ENCODE measurements at regions not wholly inside any gene's neighbourhood (a gene's known extent, or its start where the extent isn't known, plus 50 kb on each side); places are given as distances from the start of the nearest gene placed in this dataset.

DNA sequence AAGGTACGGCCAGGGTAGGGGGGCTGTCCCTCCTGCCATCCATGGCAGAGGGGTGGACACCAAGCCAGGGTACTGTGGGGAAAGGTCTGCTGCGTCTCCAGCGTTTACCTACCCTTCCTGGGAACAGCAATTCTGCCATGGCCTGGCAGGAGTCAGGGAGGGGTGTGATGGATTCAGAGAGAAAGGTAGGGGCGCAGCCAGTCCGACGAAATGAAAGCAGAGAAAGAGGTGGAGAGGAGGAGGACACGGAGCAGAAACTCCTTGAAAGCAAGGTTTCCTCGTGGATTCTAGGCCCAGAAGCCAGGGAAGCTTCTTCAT is 182.9 kb downstream of the ZFP36L2 start:
- H3K36me3 ChIP-seq (ENCODE audit: insufficient read depth, low read length) = no peaks in the 10 kb centered on the region
- H3K9me2 ChIP-seq (ENCODE audit: insufficient read depth, low read length) = no peaks in the 10 kb centered on the region
- no peaks in the 10 kb centered on the region for H3K79me2 ChIP-seq (ENCODE audit: insufficient read depth, low read depth, low read length)
- no peaks in the 10 kb centered on the region for H3K9me3 ChIP-seq (ENCODE audit: low read length)
- CTCF ChIA-PET (ENCODE audit: unreplicated experiment) = no interaction called here
- DNase-seq (ENCODE audit: low spot score) = no peak
- no peak overlapping the region for H2AFZ ChIP-seq (ENCODE audit: low read length)
- TF ChIP-seq, protein P1, sequence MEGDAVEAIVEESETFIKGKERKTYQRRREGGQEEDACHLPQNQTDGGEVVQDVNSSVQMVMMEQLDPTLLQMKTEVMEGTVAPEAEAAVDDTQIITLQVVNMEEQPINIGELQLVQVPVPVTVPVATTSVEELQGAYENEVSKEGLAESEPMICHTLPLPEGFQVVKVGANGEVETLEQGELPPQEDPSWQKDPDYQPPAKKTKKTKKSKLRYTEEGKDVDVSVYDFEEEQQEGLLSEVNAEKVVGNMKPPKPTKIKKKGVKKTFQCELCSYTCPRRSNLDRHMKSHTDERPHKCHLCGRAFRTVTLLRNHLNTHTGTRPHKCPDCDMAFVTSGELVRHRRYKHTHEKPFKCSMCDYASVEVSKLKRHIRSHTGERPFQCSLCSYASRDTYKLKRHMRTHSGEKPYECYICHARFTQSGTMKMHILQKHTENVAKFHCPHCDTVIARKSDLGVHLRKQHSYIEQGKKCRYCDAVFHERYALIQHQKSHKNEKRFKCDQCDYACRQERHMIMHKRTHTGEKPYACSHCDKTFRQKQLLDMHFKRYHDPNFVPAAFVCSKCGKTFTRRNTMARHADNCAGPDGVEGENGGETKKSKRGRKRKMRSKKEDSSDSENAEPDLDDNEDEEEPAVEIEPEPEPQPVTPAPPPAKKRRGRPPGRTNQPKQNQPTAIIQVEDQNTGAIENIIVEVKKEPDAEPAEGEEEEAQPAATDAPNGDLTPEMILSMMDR (conservative IDR thresholded peaks at IDR 0.05; ENCODE audit: low read length) = no peak
- no peak for TF ChIP-seq EZH2phosphoT487 (IDR thresholded peaks at IDR 0.05; ENCODE audit: borderline replicate concordance, low read depth, low read length)
- no peak overlapping the region for H3K27ac ChIP-seq (ENCODE audit: low read depth, low read length, poor library complexity, severe bottlenecking)
- H3K4me3 ChIP-seq (ENCODE audit: low read depth, low read length, poor library complexity, severe bottlenecking) = no peak overlapping the region
- intact Hi-C loops (cut with micrococcal nuclease; ENCODE audit: unreplicated experiment) = no loop called here
- H4K20me1 ChIP-seq (ENCODE audit: insufficient read depth, low read length) = no peaks in the 10 kb centered on the region
- H3K4me1 ChIP-seq (ENCODE audit: insufficient read depth, low read length, poor library complexity, severe bottlenecking) = no peaks in the 10 kb centered on the region
- H3K4me2 ChIP-seq (ENCODE audit: low read length) = no peak overlapping the region
- POLR2A ChIA-PET = no interaction called here
- no TSS peak for BruUV-seq (replicated peaks)

DNA sequence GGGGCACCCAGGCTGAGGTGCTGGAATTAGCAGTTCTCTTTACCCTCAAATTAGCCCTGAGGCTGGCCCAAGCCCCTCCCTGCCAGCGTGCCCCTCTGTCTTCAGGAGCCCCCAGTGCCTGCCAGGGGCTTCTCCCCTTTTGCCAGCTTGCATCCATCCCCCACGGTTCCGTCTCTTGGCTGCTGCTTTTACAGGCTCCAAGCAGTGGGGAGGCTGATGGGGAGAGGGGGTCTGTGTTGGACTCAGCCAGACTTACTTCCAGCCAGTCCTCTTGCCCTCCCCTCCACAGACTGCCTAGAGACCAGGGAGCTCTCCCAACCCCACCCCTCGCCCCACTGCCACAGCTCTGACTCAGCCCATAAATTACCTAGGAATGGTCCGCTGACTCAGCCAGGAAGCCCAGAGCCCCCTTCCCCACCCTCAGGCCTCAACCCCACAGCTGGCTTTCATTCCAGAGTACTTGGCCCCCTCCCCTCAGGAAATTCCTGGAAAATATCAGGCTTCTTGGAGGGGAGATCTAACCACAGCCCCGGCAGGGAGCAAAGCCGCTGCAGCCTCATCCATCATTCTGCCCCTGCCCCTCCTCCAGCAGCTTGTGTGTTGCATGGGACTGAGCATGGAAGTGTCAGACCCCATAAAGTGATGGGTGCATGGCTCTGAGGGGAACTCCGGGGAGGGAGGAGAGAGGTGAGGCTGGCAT is 184.6 kb downstream of the ZFP36L2 start:
- Histone ChIP-seq H3K36me3 (ENCODE audit: insufficient read depth, low read length) (no peaks in the 10 kb centered on the region), H3K9me3 (ENCODE audit: low read length) (no peaks in the 10 kb centered on the region), H3K27ac (ENCODE audit: low read depth, low read length, poor library complexity, severe bottlenecking) (no peak overlapping the region), H2AFZ (ENCODE audit: low read length) (no peak overlapping the region), H3K9me2 (ENCODE audit: insufficient read depth, low read length) (no peaks in the 10 kb centered on the region), H3K79me2 (ENCODE audit: insufficient read depth, low read depth, low read length) (no peaks in the 10 kb centered on the region), H4K20me1 (ENCODE audit: insufficient read depth, low read length) (no peaks in the 10 kb centered on the region), H3K4me1 (ENCODE audit: insufficient read depth, low read length, poor library complexity, severe bottlenecking) (no peaks in the 10 kb centered on the region), H3K4me2 (ENCODE audit: low read length) (no peak overlapping the region), H3K4me3 (ENCODE audit: low read depth, low read length, poor library complexity, severe bottlenecking) (no peak overlapping the region)
- TF ChIP-seq EZH2phosphoT487 (IDR thresholded peaks at IDR 0.05; ENCODE audit: borderline replicate concordance, low read depth, low read length) = no peak
- TF ChIP-seq, protein P1 (conservative IDR thresholded peaks at IDR 0.05; ENCODE audit: low read length) = no peak
- BruUV-seq (replicated peaks) = no TSS peak
- CTCF ChIA-PET (ENCODE audit: unreplicated experiment) = interaction anchor here (0.5 kb wide), 1 partner anchor 178 kb away, joined by 6 read pairs; no protein-coding TSS in a partner anchor
- no peak for DNase-seq (ENCODE audit: low spot score)
- POLR2A ChIA-PET = no interaction called here
- intact Hi-C loops (cut with micrococcal nuclease; ENCODE audit: unreplicated experiment) = no loop called here

DNA sequence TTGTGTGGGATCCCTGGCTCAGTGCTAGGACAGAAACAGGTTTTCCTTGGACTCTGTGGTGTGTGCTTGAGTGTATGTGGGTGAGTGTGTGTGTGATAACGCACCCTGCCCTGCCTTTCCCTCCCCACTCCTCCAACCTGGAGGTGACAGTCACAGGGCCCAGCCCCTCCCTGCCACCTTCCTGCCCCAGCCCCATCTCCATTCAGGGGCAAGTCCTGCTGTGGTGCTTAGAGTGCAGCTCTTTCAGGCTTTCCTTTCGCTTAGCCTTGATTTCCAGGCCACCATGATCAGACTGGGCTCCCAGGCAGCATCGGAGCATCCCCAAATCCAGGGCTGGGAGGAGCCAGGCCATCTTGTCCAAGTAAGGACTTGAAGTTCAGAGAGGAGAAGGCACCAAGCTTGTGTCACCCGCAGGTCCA is 185.2 kb downstream of the ZFP36L2 start:
- POLR2A ChIA-PET = no interaction called here
- CTCF ChIA-PET (ENCODE audit: unreplicated experiment) = no interaction called here
- DNase-seq (ENCODE audit: low spot score) = no peak

More for the DNA sequence above, 185.2 kb downstream of the ZFP36L2 start:
- Histone ChIP-seq H3K27ac (ENCODE audit: low read depth, low read length, poor library complexity, severe bottlenecking) (no peak overlapping the region), H3K4me1 (ENCODE audit: insufficient read depth, low read length, poor library complexity, severe bottlenecking) (no peaks in the 10 kb centered on the region), H2AFZ (ENCODE audit: low read length) (no peak overlapping the region), H3K9me2 (ENCODE audit: insufficient read depth, low read length) (no peaks in the 10 kb centered on the region), H3K9me3 (ENCODE audit: low read length) (no peaks in the 10 kb centered on the region), H3K79me2 (ENCODE audit: insufficient read depth, low read depth, low read length) (no peaks in the 10 kb centered on the region), H3K4me3 (ENCODE audit: low read depth, low read length, poor library complexity, severe bottlenecking) (no peak overlapping the region), H3K36me3 (ENCODE audit: insufficient read depth, low read length) (no peaks in the 10 kb centered on the region), H4K20me1 (ENCODE audit: insufficient read depth, low read length) (no peaks in the 10 kb centered on the region), H3K4me2 (ENCODE audit: low read length) (no peak overlapping the region)
- intact Hi-C loops (cut with micrococcal nuclease; ENCODE audit: unreplicated experiment) = no loop called here
- TF ChIP-seq, protein P1 (conservative IDR thresholded peaks at IDR 0.05; ENCODE audit: low read length) = no peak
- TF ChIP-seq EZH2phosphoT487 (IDR thresholded peaks at IDR 0.05; ENCODE audit: borderline replicate concordance, low read depth, low read length) = no peak
- BruUV-seq (replicated peaks) = no TSS peak

All from OCI-LY7 (cell line).